ENCODE measurements at regions not wholly inside any gene's neighbourhood (a gene's known extent, or its start where the extent isn't known, plus 50 kb on each side); places are given as distances from the start of the nearest gene placed in this dataset.

DNA sequence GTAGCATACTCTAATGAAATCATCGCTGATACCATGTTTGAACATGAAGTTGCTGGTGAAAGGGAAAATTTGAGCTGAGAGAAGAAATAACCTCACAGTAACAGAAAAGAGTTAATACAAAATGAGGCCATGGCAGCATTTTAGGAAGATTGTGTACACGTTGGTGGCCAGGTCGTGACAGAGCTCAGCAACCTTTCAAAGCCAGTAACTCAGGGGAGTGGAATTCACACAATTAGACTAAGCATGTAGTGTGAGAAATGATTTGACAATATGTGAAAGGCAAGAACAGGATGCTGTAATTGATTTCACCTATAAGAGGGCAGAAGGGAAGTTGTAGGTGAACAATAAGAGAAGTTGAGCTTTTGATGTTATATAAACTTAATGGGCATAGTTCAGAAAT, 246.3 kb downstream of the OGFRL1 start:
- no peak for TF ChIP-seq CTCF (IDR thresholded peaks at IDR 0.05)
- H3K27me3 ChIP-seq, result no peaks in the 10 kb centered on the region
- H3K4me1 ChIP-seq, result no peaks in the 10 kb centered on the region
- ATAC-seq (no peak), DNase-seq (no peak)
- no peaks in the 10 kb centered on the region for H3K36me3 ChIP-seq
- H3K27ac ChIP-seq, result no peak overlapping the region
- H3K4me3 ChIP-seq, result no peak overlapping the region
- intact Hi-C loops (cut with DNase I), result loop anchor here in 1 of 2 donors (10.0 kb wide), 1 partner anchor 550 kb away; no protein-coding TSS in a partner anchor
- H3K9me3 ChIP-seq, result no peaks in the 10 kb centered on the region

DNA sequence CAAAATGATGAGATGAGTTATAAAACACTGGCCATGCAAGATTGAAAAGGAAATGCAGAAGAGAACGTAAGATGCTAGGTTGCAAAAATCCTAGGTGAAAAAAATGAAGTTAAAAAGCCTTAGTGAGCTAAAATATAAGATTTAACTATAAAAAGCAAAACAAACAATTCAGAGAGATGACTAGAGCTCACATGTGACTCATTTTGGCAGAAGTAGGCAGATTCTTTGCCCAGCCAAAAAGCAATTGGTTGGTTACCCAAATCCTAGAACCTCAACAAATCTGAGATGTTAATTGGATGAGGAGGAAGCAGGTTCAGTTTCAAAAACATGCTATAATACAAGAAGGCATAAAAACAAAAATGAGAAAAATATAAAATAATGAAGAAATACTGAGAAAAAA, 249.1 kb downstream of the OGFRL1 start:
- Histone ChIP-seq H3K36me3 (no peaks in the 10 kb centered on the region), H3K9me3 (no peaks in the 10 kb centered on the region), H3K4me3 (no peak overlapping the region), H3K27me3 (no peaks in the 10 kb centered on the region), H3K4me1 (no peaks in the 10 kb centered on the region), H3K27ac (no peak overlapping the region)
- no peak for DNase-seq
- no peak for TF ChIP-seq CTCF (IDR thresholded peaks at IDR 0.05)
- intact Hi-C loops (cut with DNase I), result loop anchor here in 1 of 2 donors (10.0 kb wide), 1 partner anchor 547 kb away; no protein-coding TSS in a partner anchor
- ATAC-seq, result no peak

DNA sequence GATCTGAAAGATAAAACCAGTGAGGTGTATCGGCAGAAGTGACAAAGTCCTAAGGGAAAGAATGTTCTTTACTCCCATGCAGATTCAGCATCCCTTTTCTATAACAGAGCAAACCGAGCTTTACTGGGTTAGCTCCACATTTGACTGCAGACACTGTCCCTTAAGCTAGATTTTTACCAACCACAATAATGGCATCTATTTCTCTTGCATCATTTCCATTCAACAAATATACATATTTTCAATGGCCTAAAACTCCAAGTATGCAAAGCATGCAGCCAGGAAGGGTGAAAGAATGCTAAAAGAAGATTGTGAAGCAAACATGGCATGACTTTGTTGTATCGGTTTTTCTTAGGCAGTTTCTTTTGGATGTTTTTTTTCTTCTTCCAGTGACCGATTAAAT, 255.4 kb downstream of the OGFRL1 start:
- intact Hi-C loops (cut with DNase I), result no loop called here
- no peaks in the 10 kb centered on the region for H3K36me3 ChIP-seq
- TF ChIP-seq CTCF (IDR thresholded peaks at IDR 0.05), result no peak
- DNase-seq (no peak), ATAC-seq (no peak)
- no peaks in the 10 kb centered on the region for H3K4me1 ChIP-seq
- H3K27me3 ChIP-seq, result no peaks in the 10 kb centered on the region
- H3K9me3 ChIP-seq, result no peaks in the 10 kb centered on the region
- H3K4me3 ChIP-seq, result no peak overlapping the region
- H3K27ac ChIP-seq, result no peak overlapping the region

DNA sequence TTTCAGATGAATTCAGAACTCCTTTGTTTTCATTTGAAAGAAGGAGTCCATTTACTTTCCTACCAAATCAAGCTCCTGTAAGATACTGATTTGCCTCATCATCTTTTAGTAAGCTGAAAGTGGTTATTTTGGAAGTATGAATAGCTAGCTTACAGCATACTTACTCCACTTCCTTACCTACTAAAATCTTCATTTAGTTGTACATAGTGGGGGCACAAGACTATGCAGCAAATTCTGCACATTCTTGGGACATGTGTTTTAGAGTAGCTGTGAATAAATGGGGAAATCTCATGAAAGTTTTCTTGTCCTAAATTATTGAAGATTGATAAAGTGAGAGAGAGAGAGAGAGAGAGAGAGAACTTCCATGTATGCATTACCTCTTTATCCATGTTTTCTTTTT, 256.3 kb downstream of the OGFRL1 start:
- intact Hi-C loops (cut with DNase I), result no loop called here
- H3K36me3 ChIP-seq, result no peaks in the 10 kb centered on the region
- H3K4me3 ChIP-seq, result no peak overlapping the region
- H3K4me1 ChIP-seq, result no peaks in the 10 kb centered on the region
- ATAC-seq (no peak), DNase-seq (no peak)
- H3K27ac ChIP-seq, result no peak overlapping the region
- no peak for TF ChIP-seq CTCF (IDR thresholded peaks at IDR 0.05)
- H3K27me3 ChIP-seq, result no peaks in the 10 kb centered on the region
- H3K9me3 ChIP-seq, result no peaks in the 10 kb centered on the region

DNA sequence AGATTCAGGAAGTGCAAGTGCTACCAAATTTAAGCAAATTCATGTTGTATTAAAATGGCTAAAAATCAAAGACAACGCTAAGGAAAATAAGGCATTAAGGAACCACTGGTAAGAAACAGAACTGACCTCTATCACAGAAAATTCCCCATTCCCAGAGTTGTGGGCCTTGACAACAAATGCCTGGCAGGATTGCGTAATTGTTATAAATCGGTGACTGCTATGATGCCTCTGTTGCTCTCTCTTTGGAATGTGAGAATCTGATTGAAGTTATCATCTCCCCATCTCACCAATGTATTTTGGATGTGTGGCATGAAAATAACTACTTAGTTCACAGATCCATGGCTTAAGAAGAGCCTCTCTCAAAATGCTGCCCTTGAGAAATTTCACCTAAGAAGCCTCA, 257.3 kb downstream of the OGFRL1 start:
- H3K4me1 ChIP-seq, result no peaks in the 10 kb centered on the region
- no peaks in the 10 kb centered on the region for H3K36me3 ChIP-seq
- no peaks in the 10 kb centered on the region for H3K27me3 ChIP-seq
- no peak for TF ChIP-seq CTCF (IDR thresholded peaks at IDR 0.05)
- ATAC-seq (no peak), DNase-seq (no peak)
- intact Hi-C loops (cut with DNase I), result no loop called here
- H3K27ac ChIP-seq, result no peak overlapping the region
- H3K4me3 ChIP-seq, result no peak overlapping the region
- H3K9me3 ChIP-seq, result no peaks in the 10 kb centered on the region

Measured in left lung (tissue), 4 donors.